ENCODE measurements at regions not wholly inside any gene's neighbourhood (a gene's known extent, or its start where the extent isn't known, plus 50 kb on each side); places are given as distances from the start of the nearest gene placed in this dataset.

DNA sequence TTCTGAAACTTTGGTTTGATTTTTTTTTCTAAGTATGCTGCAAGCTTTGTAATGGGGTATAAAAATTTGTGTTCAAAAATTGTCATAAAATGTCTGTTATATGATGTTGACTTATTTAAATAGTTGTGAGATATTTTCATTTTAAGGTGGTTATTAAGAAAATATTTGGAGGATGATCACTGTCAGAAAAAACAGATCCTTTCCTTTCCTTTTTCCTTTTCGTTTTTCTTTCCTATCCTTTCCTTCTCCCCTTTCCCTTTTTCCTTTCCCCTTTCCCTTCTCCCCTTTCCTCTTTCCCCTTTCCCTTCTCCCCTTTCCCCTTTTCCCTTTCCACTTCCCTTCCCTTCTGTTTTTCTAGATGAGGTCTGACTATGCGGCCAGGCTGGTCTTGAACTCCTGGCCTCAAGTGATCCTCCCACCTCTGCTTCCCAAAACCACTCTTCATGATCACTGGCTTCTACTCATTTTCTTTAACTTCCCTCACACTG, 640.5 kb downstream of the PLCL1 start:
- no peaks in the 10 kb centered on the region for H3K27me3 ChIP-seq
- no peak overlapping the region for H3K4me3 ChIP-seq
- H3K27ac ChIP-seq, result no peak overlapping the region
- no peak for TF ChIP-seq POLR2AphosphoS5 (IDR thresholded peaks at IDR 0.05)
- TF ChIP-seq POLR2A (IDR thresholded peaks at IDR 0.05), result no peak
- TF ChIP-seq, protein P1, sequence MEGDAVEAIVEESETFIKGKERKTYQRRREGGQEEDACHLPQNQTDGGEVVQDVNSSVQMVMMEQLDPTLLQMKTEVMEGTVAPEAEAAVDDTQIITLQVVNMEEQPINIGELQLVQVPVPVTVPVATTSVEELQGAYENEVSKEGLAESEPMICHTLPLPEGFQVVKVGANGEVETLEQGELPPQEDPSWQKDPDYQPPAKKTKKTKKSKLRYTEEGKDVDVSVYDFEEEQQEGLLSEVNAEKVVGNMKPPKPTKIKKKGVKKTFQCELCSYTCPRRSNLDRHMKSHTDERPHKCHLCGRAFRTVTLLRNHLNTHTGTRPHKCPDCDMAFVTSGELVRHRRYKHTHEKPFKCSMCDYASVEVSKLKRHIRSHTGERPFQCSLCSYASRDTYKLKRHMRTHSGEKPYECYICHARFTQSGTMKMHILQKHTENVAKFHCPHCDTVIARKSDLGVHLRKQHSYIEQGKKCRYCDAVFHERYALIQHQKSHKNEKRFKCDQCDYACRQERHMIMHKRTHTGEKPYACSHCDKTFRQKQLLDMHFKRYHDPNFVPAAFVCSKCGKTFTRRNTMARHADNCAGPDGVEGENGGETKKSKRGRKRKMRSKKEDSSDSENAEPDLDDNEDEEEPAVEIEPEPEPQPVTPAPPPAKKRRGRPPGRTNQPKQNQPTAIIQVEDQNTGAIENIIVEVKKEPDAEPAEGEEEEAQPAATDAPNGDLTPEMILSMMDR (IDR thresholded peaks at IDR 0.05), result no peak
- no peak for TF ChIP-seq EP300 (IDR thresholded peaks at IDR 0.05)
- intact Hi-C loops (cut with DNase I; ENCODE audit: low total_unique reads), result no loop called here
- DNase-seq, result no peak
- H3K4me1 ChIP-seq, result no peaks in the 10 kb centered on the region
- no peaks in the 10 kb centered on the region for H3K9me3 ChIP-seq
- H3K36me3 ChIP-seq, result no peaks in the 10 kb centered on the region
- WGBS, 5 donors, result 60 to 81% (median 70%) methylated on average over 2 of the region's 2 CpGs

DNA sequence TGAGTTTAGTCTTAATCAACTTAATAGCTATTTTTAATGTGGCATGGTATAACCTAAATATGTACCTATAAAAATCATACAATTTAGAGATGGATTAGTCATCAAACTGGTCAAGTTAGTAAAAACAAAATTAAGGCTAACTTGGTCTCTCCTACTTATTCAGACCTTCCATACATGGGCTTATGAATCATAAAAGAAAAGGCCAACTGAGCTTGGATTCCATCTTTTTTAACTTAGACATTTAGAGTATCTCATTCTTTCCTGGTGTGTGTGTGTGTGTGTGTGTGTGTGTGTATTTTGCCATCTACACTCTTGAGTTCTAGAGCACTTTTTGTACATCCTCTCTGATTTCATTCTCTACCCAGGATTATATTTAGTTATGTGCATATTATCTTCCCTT, 637.5 kb downstream of the PLCL1 start:
- Histone ChIP-seq H3K36me3 (no peaks in the 10 kb centered on the region), H3K9me3 (no peaks in the 10 kb centered on the region), H3K27me3 (no peaks in the 10 kb centered on the region), H3K27ac (no peak overlapping the region), H3K4me1 (no peaks in the 10 kb centered on the region), H3K4me3 (no peak overlapping the region)
- DNase-seq, result no peak
- intact Hi-C loops (cut with DNase I; ENCODE audit: low total_unique reads), result no loop called here
- TF ChIP-seq POLR2AphosphoS5 (IDR thresholded peaks at IDR 0.05) (no peak), POLR2A (IDR thresholded peaks at IDR 0.05) (no peak), EP300 (IDR thresholded peaks at IDR 0.05) (no peak)
- TF ChIP-seq, protein P1 (IDR thresholded peaks at IDR 0.05), result no peak

DNA sequence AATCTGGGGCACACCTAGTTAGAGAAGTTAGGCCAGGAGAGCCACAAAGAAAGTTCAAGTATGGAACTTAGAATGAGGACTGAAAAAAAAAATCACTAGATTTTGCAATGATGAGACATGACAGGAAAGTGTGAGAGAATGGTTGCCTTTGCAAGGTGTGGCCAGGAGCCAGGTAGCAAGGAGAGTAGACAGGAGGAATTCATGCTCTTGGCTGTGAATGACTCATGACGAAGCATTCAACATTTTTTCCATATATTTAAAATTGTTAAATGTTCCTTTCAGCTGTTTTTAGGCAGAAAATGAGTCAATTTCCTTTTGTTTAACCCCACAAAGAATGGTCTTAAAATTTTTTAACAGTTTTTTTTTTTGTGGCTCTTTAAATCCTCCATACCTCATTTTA, 636.9 kb downstream of the PLCL1 start:
- Histone ChIP-seq H3K9me3 (no peaks in the 10 kb centered on the region), H3K36me3 (no peaks in the 10 kb centered on the region), H3K4me3 (no peak overlapping the region), H3K27ac (no peak overlapping the region), H3K4me1 (no peaks in the 10 kb centered on the region), H3K27me3 (no peaks in the 10 kb centered on the region)
- intact Hi-C loops (cut with DNase I; ENCODE audit: low total_unique reads), result no loop called here
- no peak for TF ChIP-seq EP300 (IDR thresholded peaks at IDR 0.05)
- no peak for TF ChIP-seq POLR2AphosphoS5 (IDR thresholded peaks at IDR 0.05)
- TF ChIP-seq, protein P1 (IDR thresholded peaks at IDR 0.05), result no peak
- no peak for TF ChIP-seq POLR2A (IDR thresholded peaks at IDR 0.05)
- no peak for DNase-seq
- 61 to 80% (median 71%) methylated on average over 1 of the region's 1 CpG for WGBS, 5 donors

DNA sequence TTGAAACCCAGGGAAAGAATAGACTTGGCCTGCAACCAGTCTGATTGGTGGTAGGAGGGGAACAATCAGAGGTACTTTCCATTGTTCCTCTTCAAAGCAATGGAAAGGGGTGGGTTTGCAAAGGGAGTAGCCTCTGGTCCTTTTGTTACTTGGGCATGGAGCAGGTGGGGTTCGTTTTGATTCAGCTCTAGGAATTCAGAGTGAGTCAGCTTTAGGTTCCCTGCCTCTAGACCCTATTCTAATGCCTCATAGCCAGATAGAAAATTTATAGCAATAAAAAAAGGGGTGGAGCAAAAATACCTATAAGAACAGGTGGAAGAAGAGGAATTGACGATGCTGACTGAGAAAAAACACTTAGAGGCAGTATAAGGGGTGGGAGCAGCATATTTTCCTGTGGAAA, 636.4 kb downstream of the PLCL1 start:
- intact Hi-C loops (cut with DNase I; ENCODE audit: low total_unique reads), result no loop called here
- WGBS, 5 donors, result 25 to 43% (median 42%) methylated on average over 2 of the region's 2 CpGs
- no peak for DNase-seq
- H3K36me3 ChIP-seq, result no peaks in the 10 kb centered on the region
- H3K4me3 ChIP-seq, result no peak overlapping the region
- TF ChIP-seq POLR2A (IDR thresholded peaks at IDR 0.05) (no peak), POLR2AphosphoS5 (IDR thresholded peaks at IDR 0.05) (no peak), EP300 (IDR thresholded peaks at IDR 0.05) (no peak)
- TF ChIP-seq, protein P1 (IDR thresholded peaks at IDR 0.05), result no peak
- H3K27ac ChIP-seq, result no peak overlapping the region
- H3K27me3 ChIP-seq, result no peaks in the 10 kb centered on the region
- H3K9me3 ChIP-seq, result no peaks in the 10 kb centered on the region
- H3K4me1 ChIP-seq, result no peaks in the 10 kb centered on the region

Measured in stomach (tissue), 8 donors.